Jurkat, Clone E6-1 (cell line): ENCODE measurements at regions not wholly inside any gene's neighbourhood (a gene's known extent, or its start where the extent isn't known, plus 50 kb on each side); places are given as distances from the start of the nearest gene placed in this dataset.

Experiments
- DNase-seq: peaks from one replicate; pipeline ENCODE4 v3.0.0-alpha.2; 2011; ENCODE audit warnings: low read depth, low spot score
- H3K4me3 ChIP-seq: 2 replicates; pipeline ENCODE4 v1.5.1; 2011; ENCODE audit warnings: mild to moderate bottlenecking, low read length, control low read depth, moderate library complexity

- no peak for DNase-seq
- H3K4me3 ChIP-seq: no peak overlapping the region
Measured at GRCh38 chr5:96070622-96071225, 109.1 kb upstream of the ELL2 start.

DNA sequence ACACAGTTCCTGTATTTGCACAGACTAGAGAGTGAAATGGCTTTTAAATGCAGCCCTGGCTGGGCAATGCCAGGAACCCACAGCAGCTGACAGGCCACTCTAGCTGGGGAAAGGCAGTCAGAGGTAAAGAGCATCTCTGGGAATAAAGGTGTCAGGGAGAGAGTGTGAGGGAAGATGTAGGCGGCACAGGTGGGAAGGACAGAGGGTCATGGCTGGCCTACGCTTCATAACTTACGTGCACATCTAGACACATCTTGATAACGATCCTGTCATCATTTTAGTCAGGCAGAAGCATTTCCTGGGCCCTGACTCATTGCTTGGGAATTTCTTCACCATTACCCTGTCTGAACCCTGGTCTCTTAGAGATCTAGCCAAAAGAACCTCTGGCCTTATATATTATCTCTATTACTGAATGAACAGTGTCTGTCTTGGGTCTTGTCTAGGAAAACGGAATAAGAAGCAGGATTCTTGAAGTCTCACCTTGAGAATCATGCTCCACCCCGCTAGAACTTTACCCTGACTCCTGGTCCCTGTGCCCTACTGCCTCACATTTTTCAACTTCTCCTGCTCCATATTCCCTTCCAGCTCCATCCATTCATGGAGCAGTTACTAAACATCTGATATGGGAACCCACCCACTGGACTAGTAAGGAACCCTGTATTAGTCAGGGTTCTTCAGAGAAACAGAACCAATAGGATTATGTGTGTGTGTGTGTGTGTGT is 106.4 kb upstream of the ELL2 start:
- no peak overlapping the region for H3K4me3 ChIP-seq
- no peak for DNase-seq

DNA sequence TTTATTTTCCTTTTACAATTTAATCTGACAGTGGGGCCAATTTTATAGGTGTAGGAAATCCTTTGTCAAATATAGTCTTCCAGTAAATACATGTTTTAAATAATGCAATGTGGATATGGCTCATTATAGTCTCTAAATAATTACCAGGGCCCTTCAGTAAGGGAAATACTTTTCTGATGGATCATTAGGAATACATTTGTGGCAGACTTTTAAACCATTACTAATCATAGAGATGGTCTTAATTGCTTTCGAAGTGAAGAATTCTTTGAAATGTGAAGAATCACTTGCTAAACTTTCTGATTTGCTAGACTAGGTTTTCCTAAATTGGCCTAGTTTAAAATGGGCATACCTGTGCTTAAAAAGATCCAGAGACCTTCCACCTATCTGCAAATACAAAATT is 105.6 kb upstream of the ELL2 start:
- H3K4me3 ChIP-seq: no peak overlapping the region
- no peak for DNase-seq

DNA sequence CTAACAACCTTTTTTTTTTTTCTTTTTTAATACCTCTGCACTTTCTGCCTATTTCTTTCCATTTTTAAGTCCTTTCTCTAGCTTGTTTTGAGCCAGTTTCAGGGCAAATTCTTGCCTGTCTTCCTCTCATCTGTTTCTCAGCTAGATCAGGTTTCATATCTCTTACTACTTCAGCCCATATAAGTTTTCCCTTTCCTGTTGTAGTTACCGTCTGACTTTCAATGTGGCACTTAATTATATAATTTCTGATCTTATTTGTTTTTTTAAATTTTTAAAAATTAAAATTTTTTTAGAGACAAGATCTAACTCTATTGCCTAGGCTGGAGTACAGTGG is 104.7 kb upstream of the ELL2 start:
- DNase-seq: no peak
- no peak overlapping the region for H3K4me3 ChIP-seq

- H3K4me3 ChIP-seq: no peak overlapping the region
- DNase-seq: no peak
Measured at GRCh38 chr5:96065685-96066385, 104.2 kb upstream of the ELL2 start.

DNA sequence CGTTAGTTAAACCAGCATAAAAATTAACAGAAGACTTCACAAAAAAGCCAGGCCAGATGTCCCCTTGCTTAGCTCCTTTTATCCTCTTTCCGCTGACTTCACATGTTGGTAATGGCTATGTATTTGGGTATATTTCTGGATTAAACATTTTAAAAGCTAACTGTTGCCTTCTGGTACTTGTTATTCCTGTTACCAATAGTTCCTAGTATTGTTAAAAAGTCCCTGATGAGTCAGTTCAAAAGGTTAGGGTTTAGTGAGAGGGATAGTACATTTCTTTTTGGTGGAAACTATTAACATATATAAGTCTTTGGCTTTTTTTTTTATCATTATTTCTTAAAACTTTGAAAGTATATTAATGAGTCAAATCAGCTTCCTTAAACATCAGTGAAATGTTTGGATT is 103.2 kb upstream of the ELL2 start:
- no peak overlapping the region for H3K4me3 ChIP-seq
- no peak for DNase-seq

- DNase-seq: no peak
- H3K4me3 ChIP-seq: no peak overlapping the region
Measured at GRCh38 chr5:96062836-96063235, 101.2 kb upstream of the ELL2 start.

- H3K4me3 ChIP-seq: no peak overlapping the region
- no peak for DNase-seq
Measured at GRCh38 chr5:96058084-96058483, 96.4 kb upstream of the ELL2 start.

GRCh38 chr5:96054311-96055030 is 92.8 kb upstream of the ELL2 start:
- DNase-seq: no peak
- no peak overlapping the region for H3K4me3 ChIP-seq

- no peak for DNase-seq
- no peak overlapping the region for H3K4me3 ChIP-seq
Measured at GRCh38 chr5:96053063-96053735, 91.5 kb upstream of the ELL2 start.

GRCh38 chr5:96052374-96052773 is 90.7 kb upstream of the ELL2 start:
- no peak for DNase-seq
- H3K4me3 ChIP-seq: no peak overlapping the region

- no peak overlapping the region for H3K4me3 ChIP-seq
Measured at GRCh38 chr5:96051401-96051830, 89.8 kb upstream of the ELL2 start.

DNA sequence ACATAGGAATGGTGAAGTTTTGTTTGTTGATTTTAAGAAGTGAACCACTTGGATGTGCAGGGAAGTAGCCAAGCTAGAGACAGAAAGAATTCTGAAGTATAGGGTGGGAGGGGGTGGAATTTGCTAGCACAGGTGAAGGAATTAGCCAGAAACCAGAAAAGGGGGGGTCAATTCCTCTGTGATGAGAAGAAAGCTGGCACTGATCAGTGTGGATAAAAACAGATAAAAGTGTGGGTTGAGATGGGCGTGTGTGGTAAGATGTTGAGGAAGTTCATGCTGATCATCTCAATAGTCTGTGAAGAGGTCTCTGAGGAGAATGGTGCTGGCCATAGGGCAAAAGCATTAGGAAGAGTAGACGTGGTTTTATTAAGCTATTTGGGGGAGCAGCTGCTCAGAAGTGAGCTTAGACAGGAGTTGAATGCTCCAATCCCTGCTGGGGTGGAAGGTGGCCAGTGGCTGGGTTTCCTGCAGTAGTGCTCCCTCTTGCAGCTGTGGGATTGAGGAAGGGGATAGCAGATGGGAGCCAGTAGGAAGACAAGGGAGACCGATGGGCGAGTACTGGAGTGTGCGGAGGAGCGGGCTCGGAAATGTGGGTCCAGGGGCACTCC is 88.7 kb upstream of the ELL2 start:
- H3K4me3 ChIP-seq: no peak overlapping the region
- no peak for DNase-seq

More at GRCh38 chr5:96051401-96051830, 89.8 kb upstream of the ELL2 start:
- DNase-seq: no peak

GRCh38 chr5:96049398-96050272 is 88.0 kb upstream of the ELL2 start:
- H3K4me3 ChIP-seq: no peak overlapping the region
- DNase-seq: no peak

DNA sequence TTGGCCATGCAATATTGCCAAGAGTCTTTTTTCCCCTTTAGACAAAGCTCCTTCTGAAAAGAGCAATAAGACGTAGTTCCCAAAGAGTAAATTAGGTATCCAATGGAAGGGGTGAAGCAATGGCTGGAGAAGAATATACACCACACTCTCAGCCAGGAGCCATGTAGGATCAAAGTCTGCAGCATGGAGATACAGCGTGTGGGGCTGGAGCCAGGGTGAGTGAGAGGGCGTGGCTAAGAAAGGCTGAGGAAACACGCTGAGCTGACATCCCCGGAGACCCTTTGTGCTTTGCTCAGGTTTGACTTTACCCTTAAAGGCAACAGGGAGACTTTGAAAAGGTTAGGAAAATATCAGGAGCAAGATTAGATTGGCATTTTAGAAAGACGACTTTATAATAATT is 87.1 kb upstream of the ELL2 start:
- H3K4me3 ChIP-seq: no peak overlapping the region
- no peak for DNase-seq

GRCh38 chr5:96045888-96046287 is 84.2 kb upstream of the ELL2 start:
- H3K4me3 ChIP-seq: no peak overlapping the region
- no peak for DNase-seq

DNA sequence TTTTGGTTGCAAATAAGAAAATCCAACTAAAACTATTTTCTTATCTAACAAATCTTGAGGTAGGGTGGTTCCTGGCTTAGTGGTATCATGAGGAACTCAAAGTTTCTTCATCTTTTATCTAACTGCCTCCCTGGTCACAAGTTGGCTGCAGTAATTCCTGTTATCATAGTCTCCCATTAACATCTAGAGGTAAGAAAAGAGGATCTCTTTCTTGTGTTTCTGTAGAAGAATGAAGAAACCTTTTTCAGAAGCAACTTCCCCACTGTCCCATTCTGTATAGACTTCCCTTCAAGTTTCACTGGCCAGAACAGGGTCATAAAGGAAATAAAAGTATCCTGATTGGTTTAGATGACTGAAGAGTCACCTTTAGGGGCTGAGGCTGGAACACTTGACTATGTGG is 81.8 kb upstream of the ELL2 start:
- no peak for DNase-seq
- H3K4me3 ChIP-seq: no peak overlapping the region

DNA sequence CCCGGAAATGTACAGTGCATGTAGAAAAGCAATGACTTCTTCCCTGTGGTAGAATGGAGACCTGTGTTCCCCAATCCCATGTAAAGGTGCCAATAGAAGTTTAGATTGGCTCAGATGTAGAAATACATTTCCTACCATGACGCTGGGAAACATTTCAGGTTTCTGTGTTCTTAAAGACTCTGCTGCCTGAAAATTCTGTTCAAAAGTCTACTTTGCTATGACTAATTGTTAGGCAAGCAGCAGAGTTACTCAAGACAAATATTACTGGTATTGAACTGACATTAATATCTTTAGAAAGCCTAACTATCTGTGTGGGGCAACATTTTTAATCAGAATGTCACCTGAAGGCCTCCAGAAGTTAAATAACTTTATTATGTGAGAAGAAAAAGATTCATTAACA is 75.5 kb upstream of the ELL2 start:
- DNase-seq: no peak
- H3K4me3 ChIP-seq: no peak overlapping the region
